HUDEP-2 (cell line): ENCODE measurements at regions not wholly inside any gene's neighbourhood (a gene's known extent, or its start where the extent isn't known, plus 50 kb on each side); places are given as distances from the start of the nearest gene placed in this dataset.
"Not testable (repeated sequence)": the region's sequence is repeated elsewhere in the genome, so short reads cannot be mapped to it uniquely, and the experiment has no call there.

Experiments used
- DNase-seq, 76 experiments: peaks; one replicate each; lab custom pipeline; 2025; ENCODE audit not compliant: unreplicated experiment in 76 of 76; lab: John Stamatoyannopoulos, UW

GRCh38 chr9:82489201-82489821, 500.7 kb downstream of the SPATA31D1 start:
- DNase-seq, result no peak

- DNase-seq, result no peak
Observed at GRCh38 chr9:82490019-82490499, 501.5 kb downstream of the SPATA31D1 start.

- DNase-seq, result not testable (repeated sequence)
Observed at GRCh38 chr9:82490821-82491220, 502.2 kb downstream of the SPATA31D1 start.

- no peak for DNase-seq
Observed at GRCh38 chr9:82491604-82492003, 503.0 kb downstream of the SPATA31D1 start.

GRCh38 chr9:82492274-82492673, 503.7 kb downstream of the SPATA31D1 start:
- no peak for DNase-seq

- DNase-seq, result no peak
Observed at GRCh38 chr9:82495884-82496777, 507.6 kb downstream of the SPATA31D1 start.

- no peak for DNase-seq
Observed at GRCh38 chr9:82498541-82499317, 510.2 kb downstream of the SPATA31D1 start.

- no peak for DNase-seq
Observed at GRCh38 chr9:82499337-82499736, 510.8 kb downstream of the SPATA31D1 start.

GRCh38 chr9:82504620-82505019, 516.0 kb downstream of the SPATA31D1 start:
- no peak for DNase-seq

- no peak for DNase-seq
Observed at GRCh38 chr9:82511626-82512025, 523.1 kb downstream of the SPATA31D1 start.

GRCh38 chr9:82512728-82513127, 524.2 kb downstream of the SPATA31D1 start:
- DNase-seq, result no peak

- DNase-seq, result no peak
Observed at GRCh38 chr9:82513242-82513751, 524.7 kb downstream of the SPATA31D1 start.

- DNase-seq, result no peak
Observed at GRCh38 chr9:82513976-82514735, 525.6 kb downstream of the SPATA31D1 start.

- DNase-seq, result no peak
Observed at GRCh38 chr9:82518868-82519267, 530.3 kb downstream of the SPATA31D1 start.

- no peak for DNase-seq
Observed at GRCh38 chr9:82519332-82519731, 530.8 kb downstream of the SPATA31D1 start.

GRCh38 chr9:82524407-82524806, 535.8 kb downstream of the SPATA31D1 start:
- DNase-seq, result no peak

GRCh38 chr9:82526577-82526976, 536.4 kb downstream of the RASEF start:
- no peak for DNase-seq

- no peak for DNase-seq
Observed at GRCh38 chr9:82531795-82532194, 531.1 kb downstream of the RASEF start.

- no peak for DNase-seq
Observed at GRCh38 chr9:82532504-82533180, 530.3 kb downstream of the RASEF start.
